Ascending aorta (tissue), 2 donors: ENCODE measurements at regions not wholly inside any gene's neighbourhood (a gene's known extent, or its start where the extent isn't known, plus 50 kb on each side); places are given as distances from the start of the nearest gene placed in this dataset.

ENCODE experiments used
- DNase-seq, 2 donors: peaks; one replicate each; pipeline ENCODE4 v3.0.0-alpha.2; 2019; ENCODE audit warnings: low spot score in 2 of 2
- H3K27ac ChIP-seq, 2 donors: fragments of 200-600 bp; sonication (generic); one replicate each; pipeline ENCODE4 v1.5.1; 2016 to 2017; ENCODE audit warnings: mild to moderate bottlenecking in 1 of 2
- H3K27me3 ChIP-seq: fragments of 200-600 bp; sonication (generic); one replicate; pipeline ENCODE4 v1.5.1; 2017
- H3K36me3 ChIP-seq, 2 donors: fragments of 200-600 bp; sonication (generic); one replicate each; pipeline ENCODE4 v1.5.1; 2016
- H3K4me1 ChIP-seq, 2 donors: fragments of 200-600 bp; sonication (generic); one replicate each; pipeline ENCODE4 v1.5.1; 2016 to 2017; ENCODE audit warnings: mild to moderate bottlenecking in 1 of 2
- H3K4me3 ChIP-seq, 2 donors: fragments of 200-600 bp; sonication (generic); one replicate each; pipeline ENCODE4 v1.5.1; 2016 to 2017; ENCODE audit warnings: mild to moderate bottlenecking in 1 of 2
- H3K9me3 ChIP-seq, 2 donors: fragments of 200-600 bp; sonication (generic); one replicate each; pipeline ENCODE4 v1.5.1; 2016
- CTCF ChIP-seq, 3 experiments: fragments of 200-600 bp in 2 of 3; fragments of 450-650 bp in 1 of 3; sonication (generic) in 2 of 3; IDR thresholded peaks; one replicate each; pipeline ENCODE4 v1.5.1; 2016 to 2019; ENCODE audit warnings: antibody characterized with exemption in 3 of 3, mild to moderate bottlenecking in 1 of 3, moderate library complexity in 1 of 3
- intact Hi-C: fragments of 100-400 bp; cut with DNase I; formaldehyde crosslinking; loops from one replicate; pipeline ENCODE4 v1.15.1; 2023

DNA sequence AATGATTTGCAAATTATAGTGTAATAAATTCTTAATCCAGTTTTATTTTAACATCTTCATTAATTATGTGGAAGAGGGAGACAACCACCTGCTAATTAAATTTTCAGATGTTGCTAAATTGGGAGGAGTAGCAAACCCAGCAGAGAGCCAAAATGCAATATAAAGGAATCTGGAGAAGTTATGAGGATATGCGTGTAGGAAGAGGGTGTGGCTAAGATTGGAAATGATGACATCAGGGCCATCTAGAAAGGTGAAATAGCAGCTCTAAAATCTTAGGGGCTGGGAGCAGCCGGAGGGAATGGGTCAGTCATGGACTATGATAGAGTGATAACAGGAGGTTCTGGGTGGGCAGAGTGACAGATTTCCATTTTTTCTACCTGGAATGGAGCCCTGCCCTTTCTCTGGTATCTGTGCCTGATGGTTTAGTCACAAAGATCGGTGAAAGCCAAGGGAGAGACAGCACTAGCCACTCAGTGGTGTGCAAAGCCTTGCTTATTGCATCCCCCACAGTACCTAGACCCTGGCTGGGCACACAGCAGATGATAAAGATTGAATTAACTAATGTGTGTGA is 379.2 kb upstream of the CELF4 start:
- no peak for TF ChIP-seq CTCF (IDR thresholded peaks at IDR 0.05)
- intact Hi-C loops: no loop called here
- no peak overlapping the region for H3K4me3 ChIP-seq

GRCh38 chr18:37937287-37937686 is 371.7 kb upstream of the CELF4 start:
- H3K36me3 ChIP-seq: no peaks in the 10 kb centered on the region
- no peak for DNase-seq
- TF ChIP-seq CTCF (IDR thresholded peaks at IDR 0.05): no peak
- no peaks in the 10 kb centered on the region for H3K27me3 ChIP-seq
- intact Hi-C loops: no loop called here
- H3K9me3 ChIP-seq: no peaks in the 10 kb centered on the region
- H3K27ac ChIP-seq: no peak overlapping the region
- H3K4me3 ChIP-seq: no peak overlapping the region
- H3K4me1 ChIP-seq: no peaks in the 10 kb centered on the region

More for the DNA sequence above, 379.2 kb upstream of the CELF4 start:
- Histone ChIP-seq H3K27me3 (no peaks in the 10 kb centered on the region), H3K9me3 (no peaks in the 10 kb centered on the region), H3K4me1 (no peaks in the 10 kb centered on the region), H3K27ac (no peak overlapping the region), H3K36me3 (no peaks in the 10 kb centered on the region)
- DNase-seq: no peak

- Histone ChIP-seq H3K27ac (no peak overlapping the region), H3K4me1 (no peaks in the 10 kb centered on the region), H3K9me3 (no peaks in the 10 kb centered on the region), H3K36me3 (no peaks in the 10 kb centered on the region), H3K27me3 (no peaks in the 10 kb centered on the region), H3K4me3 (no peak overlapping the region)
- no peak for TF ChIP-seq CTCF (IDR thresholded peaks at IDR 0.05)
- DNase-seq: no peak
- intact Hi-C loops: no loop called here
Observed at GRCh38 chr18:37935086-37935485, 369.5 kb upstream of the CELF4 start.

DNA sequence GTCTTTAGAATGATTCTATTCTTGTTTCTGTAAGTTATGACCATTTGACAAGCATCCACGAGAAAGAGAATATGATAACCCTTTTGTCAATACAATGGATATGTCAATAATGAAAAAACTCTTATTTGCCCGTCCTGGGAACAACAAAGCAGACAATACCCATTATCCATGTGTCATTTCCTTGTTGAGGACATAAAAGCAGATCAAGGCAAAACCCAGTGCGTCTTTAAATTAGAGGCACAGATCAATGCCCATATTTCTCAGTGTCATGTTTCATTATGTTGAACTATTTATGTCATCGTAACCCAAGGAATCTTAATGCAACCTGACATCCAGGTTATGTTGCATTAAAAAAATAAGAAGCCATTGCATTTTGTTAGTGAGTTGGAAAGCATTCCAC is 365.0 kb upstream of the CELF4 start:
- no peak overlapping the region for H3K27ac ChIP-seq
- no peaks in the 10 kb centered on the region for H3K4me1 ChIP-seq
- intact Hi-C loops: no loop called here
- no peak for DNase-seq
- no peaks in the 10 kb centered on the region for H3K27me3 ChIP-seq
- H3K4me3 ChIP-seq: no peak overlapping the region
- no peaks in the 10 kb centered on the region for H3K36me3 ChIP-seq
- no peaks in the 10 kb centered on the region for H3K9me3 ChIP-seq
- no peak for TF ChIP-seq CTCF (IDR thresholded peaks at IDR 0.05)

DNA sequence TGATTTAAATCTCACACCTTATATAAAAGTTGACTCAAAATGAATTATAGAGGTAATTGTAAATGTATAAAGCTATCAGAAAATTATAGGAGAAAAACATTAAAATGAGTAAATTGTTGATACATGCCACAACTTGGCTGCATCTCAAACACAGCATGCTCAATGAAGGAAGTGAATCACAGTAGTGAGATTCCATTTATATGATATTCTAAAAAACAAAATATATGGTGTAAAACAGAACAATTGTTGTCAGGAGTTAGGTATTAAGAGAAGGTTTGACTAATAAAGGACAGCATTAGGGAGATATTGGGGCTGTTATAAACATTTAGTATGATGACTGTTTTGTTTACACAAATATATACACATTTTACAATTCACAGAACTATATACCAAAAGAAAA is 356.6 kb upstream of the CELF4 start:
- TF ChIP-seq CTCF (IDR thresholded peaks at IDR 0.05): no peak
- Histone ChIP-seq H3K4me1 (no peaks in the 10 kb centered on the region), H3K4me3 (no peak overlapping the region), H3K36me3 (no peaks in the 10 kb centered on the region), H3K27ac (no peak overlapping the region), H3K27me3 (no peaks in the 10 kb centered on the region), H3K9me3 (no peaks in the 10 kb centered on the region)
- intact Hi-C loops: no loop called here
- no peak for DNase-seq

- H3K4me3 ChIP-seq: no peak overlapping the region
- H3K4me1 ChIP-seq: no peaks in the 10 kb centered on the region
- H3K27me3 ChIP-seq: no peaks in the 10 kb centered on the region
- intact Hi-C loops: no loop called here
- no peaks in the 10 kb centered on the region for H3K36me3 ChIP-seq
- DNase-seq: no peak
- TF ChIP-seq CTCF (IDR thresholded peaks at IDR 0.05): no peak
- H3K27ac ChIP-seq: no peak overlapping the region
- H3K9me3 ChIP-seq: no peaks in the 10 kb centered on the region
Observed at GRCh38 chr18:37920865-37921264, 355.3 kb upstream of the CELF4 start.
